K562 (cell line): ENCODE measurements at regions not wholly inside any gene's neighbourhood (a gene's known extent, or its start where the extent isn't known, plus 50 kb on each side); places are given as distances from the start of the nearest gene placed in this dataset.

Experiments used
- ATAC-seq: fragments of 200-7000 bp; cut with Tn5 transposase; 3 replicates; pipeline ENCODE4 v1.9.1; 2020; ENCODE audit warnings: moderate library complexity
- BruUV-seq: library from RNA; stranded (reverse); fragments of 400-500 nt; replicated peaks from 2 replicates; lab custom pipeline; 2021; lab: Mats Ljungman, UMichigan
- CTCF ChIA-PET: fragments of 300-600 bp; formaldehyde crosslinking; extraction: SDS; loops from one replicate; lab custom pipeline; 2021; ENCODE audit warnings: low intra/inter-chr PET ratio; lab: Yijun Ruan, JAX
- POLR2A ChIA-PET: fragments of 300-600, 350-650 bp; sonication (Branson Sonifier 250); formaldehyde crosslinking; extraction: SDS; loops from one replicate; lab custom pipeline; 2021; ENCODE audit warnings: antibody characterized with exemption, inconsistent platforms; lab: Yijun Ruan, JAX
- DNase-seq, 4 experiments: peaks; one replicate each; pipeline versions ENCODE4 v3.0.0 to v3.0.0-alpha.2; 2011 to 2018; ENCODE audit warnings: low spot score in 3 of 4, mixed read lengths in 3 of 4; ENCODE audit errors: extremely low read depth in 1 of 4
- FAIRE-seq: peaks from 2 replicates; lab custom pipeline; 2011; peaks lifted over from hg19 to GRCh38; lab: Jason Lieb, UNC
- H2AFZ ChIP-seq: 2 replicates; pipeline ENCODE4 v1.6.0; 2011; ENCODE audit warnings: low read depth, low read length, control low read depth, inconsistent platforms
- H3K27ac ChIP-seq: fragments of 200-600 bp; 3 replicates; pipeline ENCODE4 v1.8.0; 2011; ENCODE audit warnings: low read depth, mild to moderate bottlenecking, control low read depth, inconsistent platforms, low read length, moderate library complexity, mixed read lengths; ENCODE audit errors: extremely low read depth
- H3K27me3 ChIP-seq, 2 experiments: fragments of 300-600 bp in 1 of 2; 2 replicates in 1 of 2; 3 replicates in 1 of 2; pipeline versions ENCODE4 v1.6.0 to v1.8.0; 2011; ENCODE audit warnings: inconsistent platforms in 2 of 2, low read length in 2 of 2, mild to moderate bottlenecking in 1 of 2, mixed read lengths in 1 of 2, moderate library complexity in 1 of 2; ENCODE audit not compliant: control insufficient read depth in 2 of 2, insufficient read depth in 2 of 2
- H3K36me3 ChIP-seq: fragments of 300-600 bp; 3 replicates; pipeline ENCODE4 v1.8.0; 2011; ENCODE audit warnings: mild to moderate bottlenecking, low read length, inconsistent platforms; ENCODE audit not compliant: control insufficient read depth, insufficient read depth
- H3K4me1 ChIP-seq, 2 experiments: fragments of 200-600 bp in 1 of 2; replicated peaks in 1 of 2; 2 replicates in 1 of 2; 3 replicates in 1 of 2; pipeline versions ENCODE4 v1.5.1 to v1.8.0; 2011; ENCODE audit warnings: inconsistent platforms in 2 of 2, low read length in 2 of 2, mild to moderate bottlenecking in 1 of 2, mixed read lengths in 1 of 2, moderate library complexity in 1 of 2; ENCODE audit not compliant: control insufficient read depth in 2 of 2, insufficient read depth in 2 of 2
- H3K4me2 ChIP-seq: 2 replicates; pipeline ENCODE4 v1.6.1; 2011; ENCODE audit warnings: low read length, control low read depth, inconsistent platforms, mixed read lengths; ENCODE audit not compliant: insufficient read depth
- H3K4me3 ChIP-seq: fragments of 200-600 bp; sonication (generic), shearing (Covaris generic); 2 replicates; pipeline ENCODE4 v1.5.1; 2016; ENCODE audit warnings: control low read depth, inconsistent platforms
- H3K79me2 ChIP-seq: fragments of 200-600 bp; 3 replicates; pipeline ENCODE4 v1.8.0; 2011; ENCODE audit warnings: low read length, inconsistent platforms; ENCODE audit not compliant: control insufficient read depth, insufficient read depth
- H3K9ac ChIP-seq, 2 experiments: 2 replicates each; pipeline versions ENCODE4 v1.6.0 to v1.6.1; 2011; ENCODE audit warnings: low read depth in 2 of 2, low read length in 2 of 2, control low read depth in 1 of 2, inconsistent platforms in 1 of 2, mild to moderate bottlenecking in 1 of 2, mixed read lengths in 1 of 2; ENCODE audit not compliant: insufficient read depth in 1 of 2
- H3K9me1 ChIP-seq: one replicate; pipeline ENCODE4 v1.6.0; 2011; ENCODE audit warnings: inconsistent platforms, mild to moderate bottlenecking, low read length, moderate library complexity; ENCODE audit not compliant: control insufficient read depth, insufficient read depth
- H3K9me3 ChIP-seq: replicated peaks from 2 replicates; pipeline ENCODE4 v1.5.1; 2011; ENCODE audit warnings: low read depth, low read length, inconsistent platforms; ENCODE audit not compliant: control insufficient read depth, insufficient read depth
- H4K20me1 ChIP-seq: replicated peaks from 2 replicates; pipeline ENCODE4 v1.6.1; 2011; ENCODE audit warnings: low read length, inconsistent platforms, mixed read lengths; ENCODE audit not compliant: control insufficient read depth, insufficient read depth
- C11orf30 ChIP-seq: fragments of 450-650 bp; IDR thresholded peaks from 2 replicates; pipeline ENCODE4 v1.6.1; 2016; ENCODE audit warnings: low read depth, mild to moderate bottlenecking
- CC2D1A ChIP-seq: fragments of 450-650 bp; IDR thresholded peaks from 2 replicates; pipeline ENCODE4 v1.6.1; 2017; ENCODE audit warnings: mild to moderate bottlenecking
- NFE2 ChIP-seq: IDR thresholded peaks from 2 replicates; pipeline ENCODE4 v1.6.1; 2014; ENCODE audit warnings: antibody characterized with exemption, low read depth
- SOX6 ChIP-seq: fragments of 450-650 bp; IDR thresholded peaks from 2 replicates; pipeline ENCODE4 v1.6.1; 2014; ENCODE audit warnings: mild to moderate bottlenecking
- TRIM24 ChIP-seq, 2 experiments: fragments of 450-650 bp; IDR thresholded peaks; 2 replicates each; pipeline ENCODE4 v1.6.1; 2016
- ZNF23 ChIP-seq: fragments of 250-450 bp; sonication (Bioruptor Pico); IDR thresholded peaks from 2 replicates; pipeline ENCODE4 v1.4.0; 2020; ENCODE audit warnings: mild to moderate bottlenecking
- WGBS: fragments of 100-300 bp; shearing (Covaris generic); methylation state at CpG from one replicate; pipeline ENCODE4 v1.1.6; 2016; ENCODE audit warnings: low coverage, mixed read lengths; ENCODE audit not compliant: insufficient coverage; ENCODE audit errors: missing lambda C conversion rate; 5-methylcytosine and 5-hydroxymethylcytosine counted together
- in situ Hi-C: fragments of 300-500 bp; cut with MboI; formaldehyde crosslinking; loops from 4 replicates; pipeline ENCODE4 v1.15.0; 2018; ENCODE audit warnings: inconsistent platforms, mixed read lengths
- intact Hi-C: fragments of 100-400 bp; cut with micrococcal nuclease; formaldehyde crosslinking; loops from 2 replicates; pipeline ENCODE4 v1.14.2; 2022
- TF ChIP-seq, protein P1 (sequence below): fragments of 450-650 bp; IDR thresholded peaks from 2 replicates; pipeline ENCODE4 v1.6.1; 2016; ENCODE audit warnings: mild to moderate bottlenecking
- TF ChIP-seq, protein P2 (sequence below), 2 experiments: fragments of 450-650 bp in 1 of 2; sonication (generic) in 1 of 2; formaldehyde crosslinking in 1 of 2; IDR thresholded peaks in 1 of 2; conservative IDR thresholded peaks in 1 of 2; 2 replicates each; pipeline versions ENCODE4 v1.6.1 to v1.8.1; 2016 to 2023; ENCODE audit warnings: mild to moderate bottlenecking in 2 of 2, moderate library complexity in 2 of 2, inconsistent platforms in 1 of 2, missing genetic modification reagents in 1 of 2
- TF ChIP-seq, protein P3 (sequence below): fragments of 450-650 bp; formaldehyde crosslinking; IDR thresholded peaks from 2 replicates; pipeline ENCODE4 v1.4.0; 2020; ENCODE audit warnings: mild to moderate bottlenecking, mixed read lengths

DNA sequence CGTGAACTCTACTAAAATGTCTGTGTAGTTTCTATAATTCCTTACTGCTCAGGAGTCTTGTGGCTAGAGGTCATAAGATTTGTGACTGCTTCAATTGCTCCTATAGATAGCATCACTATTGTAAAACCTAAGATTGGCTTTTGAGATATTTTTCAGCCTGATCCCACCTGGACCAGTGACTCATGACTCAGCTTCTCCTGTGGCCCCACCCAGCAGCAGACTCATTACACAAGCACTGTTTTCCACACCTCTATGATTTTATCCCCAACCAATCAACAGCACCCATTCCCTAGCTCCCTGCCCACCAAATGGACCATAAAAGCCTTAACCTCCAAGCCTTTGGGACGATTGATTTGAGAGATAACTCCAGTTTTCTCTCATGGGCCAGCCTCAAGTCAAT lies 1157.0 kb upstream of the INTU start:
- ChIA-PET CTCF (no interaction called here), POLR2A (interaction anchor here (0.8 kb wide), 1 partner anchor 220 kb away, joined by 3 read pairs; no protein-coding TSS in a partner anchor)
- Histone ChIP-seq H3K4me2 (no peak overlapping the region), H3K79me2 (no peaks in the 10 kb centered on the region; the same call in 2 of the 3 replicates), H4K20me1 (no peaks in the 10 kb centered on the region), H3K9me3 (no peaks in the 10 kb centered on the region), H3K27ac (no peak overlapping the region), H3K36me3 (peaks cover 4% of the 10 kb centered on the region; the same call in 1 of the 3 replicates), H3K27me3 (no peaks in the 10 kb centered on the region), H3K4me3 (no peak overlapping the region), H3K9me1 (no peaks in the 10 kb centered on the region), H2AFZ (no peak overlapping the region), H3K9ac (no peak overlapping the region), H3K4me1 (peaks cover 0 to 5% of the 10 kb centered on the region in 2 experiments; a peak in 1 of 5 replicates)
- peak in 1 of 4 experiments; percentile 22 for DNase-seq
- in situ Hi-C loops = no loop called here
- FAIRE-seq = no peak
- intact Hi-C loops = no loop called here
- ATAC-seq = peak; percentile 25; the same call in 1 of the 3 replicates
- TF ChIP-seq SOX6 (peak; percentile 71), TRIM24 (IDR thresholded peaks at IDR 0.05) (peak; percentile 59 to 62; a peak in 2 of 4 replicates), NFE2 (peak; percentile 56; the same call in 1 of the 2 replicates), C11orf30 (0 out of 2 replicates have a peak, but pooled peaks have one; percentile 25), CC2D1A (0 out of 2 replicates have a peak, but pooled peaks have one; percentile 31), ZNF23 (no peak)
- TF ChIP-seq, protein P1, sequence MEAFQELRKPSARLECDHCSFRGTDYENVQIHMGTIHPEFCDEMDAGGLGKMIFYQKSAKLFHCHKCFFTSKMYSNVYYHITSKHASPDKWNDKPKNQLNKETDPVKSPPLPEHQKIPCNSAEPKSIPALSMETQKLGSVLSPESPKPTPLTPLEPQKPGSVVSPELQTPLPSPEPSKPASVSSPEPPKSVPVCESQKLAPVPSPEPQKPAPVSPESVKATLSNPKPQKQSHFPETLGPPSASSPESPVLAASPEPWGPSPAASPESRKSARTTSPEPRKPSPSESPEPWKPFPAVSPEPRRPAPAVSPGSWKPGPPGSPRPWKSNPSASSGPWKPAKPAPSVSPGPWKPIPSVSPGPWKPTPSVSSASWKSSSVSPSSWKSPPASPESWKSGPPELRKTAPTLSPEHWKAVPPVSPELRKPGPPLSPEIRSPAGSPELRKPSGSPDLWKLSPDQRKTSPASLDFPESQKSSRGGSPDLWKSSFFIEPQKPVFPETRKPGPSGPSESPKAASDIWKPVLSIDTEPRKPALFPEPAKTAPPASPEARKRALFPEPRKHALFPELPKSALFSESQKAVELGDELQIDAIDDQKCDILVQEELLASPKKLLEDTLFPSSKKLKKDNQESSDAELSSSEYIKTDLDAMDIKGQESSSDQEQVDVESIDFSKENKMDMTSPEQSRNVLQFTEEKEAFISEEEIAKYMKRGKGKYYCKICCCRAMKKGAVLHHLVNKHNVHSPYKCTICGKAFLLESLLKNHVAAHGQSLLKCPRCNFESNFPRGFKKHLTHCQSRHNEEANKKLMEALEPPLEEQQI = 0 out of 2 replicates have a peak, but pooled peaks have one; percentile 23
- TF ChIP-seq, protein P2, sequence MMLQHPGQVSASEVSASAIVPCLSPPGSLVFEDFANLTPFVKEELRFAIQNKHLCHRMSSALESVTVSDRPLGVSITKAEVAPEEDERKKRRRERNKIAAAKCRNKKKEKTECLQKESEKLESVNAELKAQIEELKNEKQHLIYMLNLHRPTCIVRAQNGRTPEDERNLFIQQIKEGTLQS (IDR thresholded peaks at IDR 0.05) = 0 out of 2 replicates have a peak, but pooled peaks have one; percentile 22
- TF ChIP-seq, protein P2 (CRISPR knock-in tag; conservative IDR thresholded peaks at IDR 0.05) = no peak
- TF ChIP-seq, protein P3, sequence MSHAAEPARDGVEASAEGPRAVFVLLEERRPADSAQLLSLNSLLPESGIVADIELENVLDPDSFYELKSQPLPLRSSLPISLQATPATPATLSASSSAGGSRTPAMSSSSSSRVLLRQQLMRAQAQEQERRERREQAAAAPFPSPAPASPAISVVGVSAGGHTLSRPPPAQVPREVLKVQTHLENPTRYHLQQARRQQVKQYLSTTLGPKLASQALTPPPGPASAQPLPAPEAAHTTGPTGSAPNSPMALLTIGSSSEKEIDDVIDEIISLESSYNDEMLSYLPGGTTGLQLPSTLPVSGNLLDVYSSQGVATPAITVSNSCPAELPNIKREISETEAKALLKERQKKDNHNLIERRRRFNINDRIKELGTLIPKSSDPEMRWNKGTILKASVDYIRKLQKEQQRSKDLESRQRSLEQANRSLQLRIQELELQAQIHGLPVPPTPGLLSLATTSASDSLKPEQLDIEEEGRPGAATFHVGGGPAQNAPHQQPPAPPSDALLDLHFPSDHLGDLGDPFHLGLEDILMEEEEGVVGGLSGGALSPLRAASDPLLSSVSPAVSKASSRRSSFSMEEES (CRISPR knock-in tag) = no peak
- 65% methylated on average over 2 of the region's 2 CpGs for WGBS
- no TSS peak for BruUV-seq
